CD4-positive, alpha-beta T cell treated with Interleukin-17A for 1 hour (primary cell): ENCODE measurements at regions not wholly inside any gene's neighbourhood (a gene's known extent, or its start where the extent isn't known, plus 50 kb on each side); places are given as distances from the start of the nearest gene placed in this dataset.
"Not testable (repeated sequence)": the region's sequence is repeated elsewhere in the genome, so short reads cannot be mapped to it uniquely, and the experiment has no call there.

Experiments used
- DNase-seq: peaks from one replicate; pipeline ENCODE4 v3.0.0-alpha.2; 2020

- no peak for DNase-seq
Observed at GRCh38 chr11:87628026-87628580, 547.1 kb downstream of the RAB38 start.

GRCh38 chr11:87623531-87624365, 551.5 kb downstream of the RAB38 start:
- DNase-seq = not testable (repeated sequence)

GRCh38 chr11:87616511-87616910, 558.7 kb downstream of the RAB38 start:
- DNase-seq = no peak

- no peak for DNase-seq
Observed at GRCh38 chr11:87604350-87604749, 566.6 kb downstream of the TMEM135 start.

- DNase-seq = no peak
Observed at GRCh38 chr11:87603887-87604286, 566.2 kb downstream of the TMEM135 start.

- DNase-seq = no peak
Observed at GRCh38 chr11:87602776-87603175, 565.0 kb downstream of the TMEM135 start.

- DNase-seq = no peak
Observed at GRCh38 chr11:87600938-87601337, 563.2 kb downstream of the TMEM135 start.

- DNase-seq = no peak
Observed at GRCh38 chr11:87597725-87598124, 560.0 kb downstream of the TMEM135 start.

GRCh38 chr11:87596176-87596575, 558.4 kb downstream of the TMEM135 start:
- DNase-seq = no peak

GRCh38 chr11:87589082-87589481, 551.3 kb downstream of the TMEM135 start:
- DNase-seq = no peak

- not testable (repeated sequence) for DNase-seq
Observed at GRCh38 chr11:87585613-87586012, 547.9 kb downstream of the TMEM135 start.

- no peak for DNase-seq
Observed at GRCh38 chr11:87583931-87584330, 546.2 kb downstream of the TMEM135 start.

GRCh38 chr11:87575088-87575487, 537.4 kb downstream of the TMEM135 start:
- no peak for DNase-seq

- DNase-seq = no peak
Observed at GRCh38 chr11:87574193-87574592, 536.5 kb downstream of the TMEM135 start.

- DNase-seq = no peak
Observed at GRCh38 chr11:87573708-87574107, 536.0 kb downstream of the TMEM135 start.

GRCh38 chr11:87572881-87573280, 535.1 kb downstream of the TMEM135 start:
- DNase-seq = no peak

- DNase-seq = no peak
Observed at GRCh38 chr11:87560352-87560751, 522.6 kb downstream of the TMEM135 start.

GRCh38 chr11:87559852-87560251, 522.1 kb downstream of the TMEM135 start:
- DNase-seq = not testable (repeated sequence)

GRCh38 chr11:87555101-87555500, 517.4 kb downstream of the TMEM135 start:
- no peak for DNase-seq

- DNase-seq = no peak
Observed at GRCh38 chr11:87548797-87549196, 511.1 kb downstream of the TMEM135 start.

GRCh38 chr11:87545858-87546257, 508.1 kb downstream of the TMEM135 start:
- no peak for DNase-seq

GRCh38 chr11:87539596-87539995, 501.9 kb downstream of the TMEM135 start:
- no peak for DNase-seq

GRCh38 chr11:87536565-87536964, 498.8 kb downstream of the TMEM135 start:
- no peak for DNase-seq

- DNase-seq = no peak
Observed at GRCh38 chr11:87536016-87536415, 498.3 kb downstream of the TMEM135 start.

- DNase-seq = no peak
Observed at GRCh38 chr11:87535513-87535912, 497.8 kb downstream of the TMEM135 start.
